GM19043 (cell line): ENCODE measurements at regions not wholly inside any gene's neighbourhood (a gene's known extent, or its start where the extent isn't known, plus 50 kb on each side); places are given as distances from the start of the nearest gene placed in this dataset.
"Not testable (repeated sequence)": the region's sequence is repeated elsewhere in the genome, so short reads cannot be mapped to it uniquely, and the experiment has no call there.

Source experiments
- ATAC-seq: cut with Tn5 transposase; IDR thresholded peaks from one replicate; pipeline ENCODE4 v1.9.1; 2021; ENCODE audit warnings: low read depth; ENCODE audit not compliant: unreplicated experiment

GRCh38 chr2:176423819-176424218 is 154.6 kb downstream of the MTX2 start:
- no peak for ATAC-seq

- ATAC-seq = no peak
Measured at GRCh38 chr2:176424746-176425145, 155.5 kb downstream of the MTX2 start.

GRCh38 chr2:176427549-176427948 is 158.3 kb downstream of the MTX2 start:
- no peak for ATAC-seq

GRCh38 chr2:176428944-176429469 is 159.8 kb downstream of the MTX2 start:
- not testable (repeated sequence) for ATAC-seq

GRCh38 chr2:176432434-176432833 is 163.2 kb downstream of the MTX2 start:
- ATAC-seq = no peak

- no peak for ATAC-seq
Measured at GRCh38 chr2:176435729-176436128, 166.5 kb downstream of the MTX2 start.

- ATAC-seq = no peak
Measured at GRCh38 chr2:176443946-176444345, 174.7 kb downstream of the MTX2 start.

- no peak for ATAC-seq
Measured at GRCh38 chr2:176445956-176446355, 176.7 kb downstream of the MTX2 start.

- no peak for ATAC-seq
Measured at GRCh38 chr2:176446718-176447414, 177.6 kb downstream of the MTX2 start.

- no peak for ATAC-seq
Measured at GRCh38 chr2:176447616-176448015, 178.4 kb downstream of the MTX2 start.

GRCh38 chr2:176449852-176450251 is 180.6 kb downstream of the MTX2 start:
- ATAC-seq = no peak

- ATAC-seq = no peak
Measured at GRCh38 chr2:176453784-176454183, 184.5 kb downstream of the MTX2 start.

- ATAC-seq = no peak
Measured at GRCh38 chr2:176454893-176455815, 185.9 kb downstream of the MTX2 start.

- ATAC-seq = no peak
Measured at GRCh38 chr2:176455816-176456291, 186.6 kb downstream of the MTX2 start.

GRCh38 chr2:176457481-176457880 is 188.2 kb downstream of the MTX2 start:
- no peak for ATAC-seq

- ATAC-seq = no peak
Measured at GRCh38 chr2:176461098-176461808, 192.0 kb downstream of the MTX2 start.

GRCh38 chr2:176461809-176462670 is 192.8 kb downstream of the MTX2 start:
- ATAC-seq = no peak

- ATAC-seq = no peak
Measured at GRCh38 chr2:176463546-176463945, 194.3 kb downstream of the MTX2 start.

- no peak for ATAC-seq
Measured at GRCh38 chr2:176464886-176465564, 195.8 kb downstream of the MTX2 start.
